Mesothelial cell of epicardium (in vitro differentiated cells): ENCODE measurements at regions not wholly inside any gene's neighbourhood (a gene's known extent, or its start where the extent isn't known, plus 50 kb on each side); places are given as distances from the start of the nearest gene placed in this dataset.
"Not testable (repeated sequence)": the region's sequence is repeated elsewhere in the genome, so short reads cannot be mapped to it uniquely, and the experiment has no call there.

Source experiments
- DNase-seq, 2 experiments: peaks; one replicate each; pipeline ENCODE4 v3.0.0; 2021; ENCODE audit warnings: low spot score in 2 of 2; ENCODE audit not compliant: unreplicated experiment in 2 of 2
- H3K27ac Mint-ChIP-seq: 2 replicates; pipeline ENCODE4 v1.8.0; 2021; ENCODE audit warnings: mixed read lengths
- H3K27me3 Mint-ChIP-seq: 2 replicates; pipeline ENCODE4 v1.8.0; 2021; ENCODE audit warnings: low read depth, mixed read lengths
- H3K36me3 Mint-ChIP-seq: 2 replicates; pipeline ENCODE4 v1.8.0; 2021; ENCODE audit warnings: mixed read lengths
- H3K4me1 Mint-ChIP-seq: 2 replicates; pipeline ENCODE4 v1.8.0; 2021; ENCODE audit warnings: mixed read lengths
- H3K4me3 Mint-ChIP-seq: 2 replicates; pipeline ENCODE4 v1.8.0; 2021; ENCODE audit warnings: mild to moderate bottlenecking, moderate library complexity, mixed read lengths
- H3K9me3 Mint-ChIP-seq: 2 replicates; pipeline ENCODE4 v1.8.0; 2021; ENCODE audit warnings: mixed read lengths
- CTCF ChIP-seq: fragments of 200-600 bp; sonication (generic); IDR thresholded peaks from one replicate; pipeline ENCODE4 v1.5.0; 2021; ENCODE audit warnings: antibody characterized with exemption; ENCODE audit not compliant: unreplicated experiment

- peaks cover 17% of the 10 kb centered on the region for H3K4me1 Mint-ChIP-seq
- H3K4me3 Mint-ChIP-seq, result no peak overlapping the region
- DNase-seq, result no peak
- H3K9me3 Mint-ChIP-seq, result peaks cover 3% of the 10 kb centered on the region
- no peaks in the 10 kb centered on the region for H3K36me3 Mint-ChIP-seq
- TF ChIP-seq CTCF, result no peak
- H3K27ac Mint-ChIP-seq, result peak overlapping the region; percentile 25
- no peaks in the 10 kb centered on the region for H3K27me3 Mint-ChIP-seq
Measured at GRCh38 chr14:86912709-86913108, 1080.3 kb downstream of the GALC start.

- no peak for TF ChIP-seq CTCF
- H3K27ac Mint-ChIP-seq, result no peak overlapping the region
- no peak overlapping the region for H3K4me3 Mint-ChIP-seq
- H3K36me3 Mint-ChIP-seq, result no peaks in the 10 kb centered on the region
- H3K27me3 Mint-ChIP-seq, result no peaks in the 10 kb centered on the region
- peaks cover 3% of the 10 kb centered on the region for H3K9me3 Mint-ChIP-seq
- DNase-seq, result no peak
- peaks cover 17% of the 10 kb centered on the region for H3K4me1 Mint-ChIP-seq
Measured at GRCh38 chr14:86911486-86911885, 1081.5 kb downstream of the GALC start.

GRCh38 chr14:86905386-86905926, 1087.5 kb downstream of the GALC start:
- H3K9me3 Mint-ChIP-seq, H3K36me3 Mint-ChIP-seq, H3K27me3 Mint-ChIP-seq, H3K27ac Mint-ChIP-seq, H3K4me1 Mint-ChIP-seq, H3K4me3 Mint-ChIP-seq, DNase-seq: not testable (repeated sequence)

GRCh38 chr14:86902176-86902950, 1090.6 kb downstream of the GALC start:
- Mint-ChIP-seq H3K36me3 (no peaks in the 10 kb centered on the region), H3K27me3 (no peaks in the 10 kb centered on the region), H3K9me3 (no peaks in the 10 kb centered on the region), H3K4me1 (no peaks in the 10 kb centered on the region), H3K4me3 (no peak overlapping the region), H3K27ac (no peak overlapping the region)
- TF ChIP-seq CTCF, result no peak
- no peak for DNase-seq

- no peaks in the 10 kb centered on the region for H3K27me3 Mint-ChIP-seq
- TF ChIP-seq CTCF, result no peak
- H3K9me3 Mint-ChIP-seq, result no peaks in the 10 kb centered on the region
- H3K4me3 Mint-ChIP-seq, result no peak overlapping the region
- no peak for DNase-seq
- H3K36me3 Mint-ChIP-seq, result no peaks in the 10 kb centered on the region
- no peak overlapping the region for H3K27ac Mint-ChIP-seq
- peaks cover 11% of the 10 kb centered on the region for H3K4me1 Mint-ChIP-seq
Measured at GRCh38 chr14:86897704-86898513, 1095.1 kb downstream of the GALC start.

- Mint-ChIP-seq H3K9me3 (no peaks in the 10 kb centered on the region), H3K4me1 (peaks cover 18% of the 10 kb centered on the region), H3K27me3 (no peaks in the 10 kb centered on the region), H3K27ac (no peak overlapping the region), H3K4me3 (no peak overlapping the region), H3K36me3 (no peaks in the 10 kb centered on the region)
- DNase-seq, result no peak
- TF ChIP-seq CTCF, result no peak
Measured at GRCh38 chr14:86897224-86897623, 1095.8 kb downstream of the GALC start.
